ENCODE measurements at regions not wholly inside any gene's neighbourhood (a gene's known extent, or its start where the extent isn't known, plus 50 kb on each side); places are given as distances from the start of the nearest gene placed in this dataset.

DNA sequence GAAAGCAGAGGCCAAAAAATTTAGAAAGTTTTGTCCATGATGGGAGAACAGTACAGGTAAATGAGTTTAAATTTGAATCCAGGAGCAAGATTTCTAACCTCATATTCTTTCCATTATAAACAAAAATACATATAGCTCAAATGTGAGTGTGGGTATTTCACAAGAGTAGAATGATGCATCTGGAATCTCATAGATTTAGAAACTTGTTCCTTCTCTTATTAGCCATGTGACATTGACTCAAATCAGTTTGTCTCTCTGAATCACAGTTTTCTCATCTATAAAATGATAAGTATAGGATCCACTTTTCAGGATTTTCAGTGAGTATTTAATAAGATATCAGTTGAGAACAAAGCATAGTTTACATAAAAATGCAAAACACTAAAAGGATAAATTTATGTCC lies 436.3 kb upstream of the PAPPA start:
- Histone ChIP-seq H3K27me3 (ENCODE audit: control insufficient read depth, insufficient read depth, low read length, poor library complexity, severe bottlenecking) (no peaks in the 10 kb centered on the region), H3K27ac (ENCODE audit: low read depth, low read length) (no peak overlapping the region), H3K9me3 (ENCODE audit: control insufficient read depth, low read length) (no peaks in the 10 kb centered on the region), H3K4me1 (ENCODE audit: control insufficient read depth, insufficient read depth, low read length) (no peaks in the 10 kb centered on the region), H3K4me3 (ENCODE audit: low read length) (no peak overlapping the region), H3K36me3 (ENCODE audit: control insufficient read depth, insufficient read depth, low read length) (no peaks in the 10 kb centered on the region), H3K9ac (ENCODE audit: extremely low read depth, low read length, poor library complexity, severe bottlenecking) (no peak overlapping the region)
- Mint-ChIP-seq H3K36me3 (ENCODE audit: low read depth) (no peaks in the 10 kb centered on the region), H3K4me3 (no peak overlapping the region), H3K27me3 (ENCODE audit: insufficient read depth) (no peaks in the 10 kb centered on the region), H3K9me3 (no peaks in the 10 kb centered on the region), H3K27ac (no peak overlapping the region), H3K4me1 (no peaks in the 10 kb centered on the region)
- TF ChIP-seq, protein P1, sequence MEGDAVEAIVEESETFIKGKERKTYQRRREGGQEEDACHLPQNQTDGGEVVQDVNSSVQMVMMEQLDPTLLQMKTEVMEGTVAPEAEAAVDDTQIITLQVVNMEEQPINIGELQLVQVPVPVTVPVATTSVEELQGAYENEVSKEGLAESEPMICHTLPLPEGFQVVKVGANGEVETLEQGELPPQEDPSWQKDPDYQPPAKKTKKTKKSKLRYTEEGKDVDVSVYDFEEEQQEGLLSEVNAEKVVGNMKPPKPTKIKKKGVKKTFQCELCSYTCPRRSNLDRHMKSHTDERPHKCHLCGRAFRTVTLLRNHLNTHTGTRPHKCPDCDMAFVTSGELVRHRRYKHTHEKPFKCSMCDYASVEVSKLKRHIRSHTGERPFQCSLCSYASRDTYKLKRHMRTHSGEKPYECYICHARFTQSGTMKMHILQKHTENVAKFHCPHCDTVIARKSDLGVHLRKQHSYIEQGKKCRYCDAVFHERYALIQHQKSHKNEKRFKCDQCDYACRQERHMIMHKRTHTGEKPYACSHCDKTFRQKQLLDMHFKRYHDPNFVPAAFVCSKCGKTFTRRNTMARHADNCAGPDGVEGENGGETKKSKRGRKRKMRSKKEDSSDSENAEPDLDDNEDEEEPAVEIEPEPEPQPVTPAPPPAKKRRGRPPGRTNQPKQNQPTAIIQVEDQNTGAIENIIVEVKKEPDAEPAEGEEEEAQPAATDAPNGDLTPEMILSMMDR (conservative IDR thresholded peaks at IDR 0.05) = no peak
- no peak for DNase-seq

GRCh38 chr9:115717711-115718173 lies 435.8 kb upstream of the PAPPA start:
- H3K27ac ChIP-seq (ENCODE audit: low read depth, low read length) = no peak overlapping the region
- no peaks in the 10 kb centered on the region for H3K9me3 ChIP-seq (ENCODE audit: control insufficient read depth, low read length)
- H3K9ac ChIP-seq (ENCODE audit: extremely low read depth, low read length, poor library complexity, severe bottlenecking) = no peak overlapping the region
- H3K4me3 ChIP-seq (ENCODE audit: low read length) = no peak overlapping the region
- no peaks in the 10 kb centered on the region for H3K27me3 ChIP-seq (ENCODE audit: control insufficient read depth, insufficient read depth, low read length, poor library complexity, severe bottlenecking)
- no peaks in the 10 kb centered on the region for H3K36me3 ChIP-seq (ENCODE audit: control insufficient read depth, insufficient read depth, low read length)
- H3K4me3 Mint-ChIP-seq = no peak overlapping the region
- no peaks in the 10 kb centered on the region for H3K27me3 Mint-ChIP-seq (ENCODE audit: insufficient read depth)
- H3K4me1 ChIP-seq (ENCODE audit: control insufficient read depth, insufficient read depth, low read length) = no peaks in the 10 kb centered on the region
- no peak overlapping the region for H3K27ac Mint-ChIP-seq
- no peak for DNase-seq
- WGBS, 2 experiments (ENCODE audit: insufficient coverage in 1 of 2, insufficient read length in 1 of 2) = 90 to 100% methylated on average over 1 of the region's 1 CpG
- TF ChIP-seq, protein P1 (conservative IDR thresholded peaks at IDR 0.05) = no peak
- H3K4me1 Mint-ChIP-seq = no peaks in the 10 kb centered on the region
- no peaks in the 10 kb centered on the region for H3K36me3 Mint-ChIP-seq (ENCODE audit: low read depth)
- H3K9me3 Mint-ChIP-seq = no peaks in the 10 kb centered on the region

DNA sequence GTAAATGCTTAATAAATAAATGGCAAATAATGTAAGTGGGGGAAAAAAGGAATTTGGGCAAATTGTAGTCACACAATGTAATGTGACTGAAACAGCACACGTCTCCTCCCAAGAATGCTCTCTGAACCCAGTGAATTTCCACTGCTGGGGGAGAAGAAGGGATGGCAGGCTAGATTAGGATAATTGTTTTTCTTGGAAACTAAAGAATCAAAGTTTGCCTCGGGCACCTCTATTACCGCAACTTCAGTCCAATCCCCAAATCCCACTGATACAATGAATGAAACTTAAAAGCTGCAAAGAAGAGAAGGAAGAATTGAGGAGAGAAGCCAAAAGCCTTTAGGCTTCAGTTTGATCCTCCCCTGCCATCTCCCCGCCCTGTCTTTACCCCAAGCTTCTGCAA lies 423.2 kb upstream of the PAPPA start:
- H3K36me3 ChIP-seq (ENCODE audit: control insufficient read depth, insufficient read depth, low read length) = no peaks in the 10 kb centered on the region
- H3K4me1 ChIP-seq (ENCODE audit: control insufficient read depth, insufficient read depth, low read length) = no peaks in the 10 kb centered on the region
- H3K27me3 ChIP-seq (ENCODE audit: control insufficient read depth, insufficient read depth, low read length, poor library complexity, severe bottlenecking) = no peaks in the 10 kb centered on the region
- TF ChIP-seq, protein P1 (conservative IDR thresholded peaks at IDR 0.05) = no peak
- H3K27me3 Mint-ChIP-seq (ENCODE audit: insufficient read depth) = no peaks in the 10 kb centered on the region
- H3K4me3 Mint-ChIP-seq = no peak overlapping the region
- no peaks in the 10 kb centered on the region for H3K36me3 Mint-ChIP-seq (ENCODE audit: low read depth)
- no peak overlapping the region for H3K4me3 ChIP-seq (ENCODE audit: low read length)
- no peak overlapping the region for H3K27ac Mint-ChIP-seq
- no peak overlapping the region for H3K27ac ChIP-seq (ENCODE audit: low read depth, low read length)
- H3K4me1 Mint-ChIP-seq = peaks cover 11% of the 10 kb centered on the region
- peaks cover 17% of the 10 kb centered on the region for H3K9me3 Mint-ChIP-seq
- DNase-seq = no peak
- no peak overlapping the region for H3K9ac ChIP-seq (ENCODE audit: extremely low read depth, low read length, poor library complexity, severe bottlenecking)
- 80 to 95% methylated on average over 1 to 4 of the region's 4 CpGs for WGBS, 2 experiments (ENCODE audit: insufficient coverage in 1 of 2, insufficient read length in 1 of 2)
- H3K9me3 ChIP-seq (ENCODE audit: control insufficient read depth, low read length) = peaks cover 5% of the 10 kb centered on the region

Measured in endodermal cell (in vitro differentiated cells).